GM12865 (cell line): ENCODE measurements at regions not wholly inside any gene's neighbourhood (a gene's known extent, or its start where the extent isn't known, plus 50 kb on each side); places are given as distances from the start of the nearest gene placed in this dataset.

Experiments used
- DNase-seq: peaks from one replicate; pipeline ENCODE4 v3.0.0; 2010; ENCODE audit warnings: low read depth
- H3K4me3 ChIP-seq: 2 replicates; pipeline ENCODE4 v1.5.1; 2011; ENCODE audit warnings: mild to moderate bottlenecking, low read depth, low read length, control low read depth
- CTCF ChIP-seq: IDR thresholded peaks from 2 replicates; pipeline ENCODE4 v1.5.1; 2011; ENCODE audit warnings: low read length, control low read depth, low read depth, inconsistent platforms; ENCODE audit not compliant: insufficient read depth; ENCODE audit errors: missing control alignments

GRCh38 chr2:51410331-51410730, 378.4 kb upstream of the NRXN1 start:
- TF ChIP-seq CTCF, result no peak
- H3K4me3 ChIP-seq, result no peak overlapping the region
- no peak for DNase-seq

- no peak for DNase-seq
- TF ChIP-seq CTCF, result no peak
- no peak overlapping the region for H3K4me3 ChIP-seq
These were observed 378.0 kb upstream of the NRXN1 start for GRCh38 chr2:51409920-51410319.

- no peak for TF ChIP-seq CTCF
- no peak for DNase-seq
- H3K4me3 ChIP-seq, result no peak overlapping the region
These were observed 372.3 kb upstream of the NRXN1 start for GRCh38 chr2:51404226-51404625.

- TF ChIP-seq CTCF, result no peak
- DNase-seq, result no peak
- H3K4me3 ChIP-seq, result no peak overlapping the region
These were observed 369.6 kb upstream of the NRXN1 start for GRCh38 chr2:51401546-51401945.

- no peak for TF ChIP-seq CTCF
- H3K4me3 ChIP-seq, result no peak overlapping the region
- no peak for DNase-seq
These were observed 355.3 kb upstream of the NRXN1 start for GRCh38 chr2:51387235-51387634.

DNA sequence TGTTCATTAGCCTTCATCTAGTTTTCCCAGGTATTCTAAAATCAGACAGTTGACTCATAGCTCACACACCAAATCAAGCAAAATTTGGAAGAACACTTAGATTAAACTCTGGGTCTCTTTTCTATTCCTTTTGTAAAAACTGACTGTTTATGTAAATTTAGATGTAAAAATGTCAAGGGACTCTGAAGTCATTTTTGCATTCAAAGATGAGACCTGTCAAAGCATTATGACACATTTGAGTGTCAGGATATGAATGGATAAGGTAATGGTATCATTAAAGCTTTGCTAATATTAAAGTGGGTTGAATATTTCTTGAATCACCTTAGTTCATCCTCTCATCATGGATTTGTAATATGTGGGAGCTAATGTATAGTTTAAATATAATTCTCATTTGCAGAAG, 348.1 kb upstream of the NRXN1 start:
- DNase-seq, result no peak
- no peak for TF ChIP-seq CTCF
- H3K4me3 ChIP-seq, result no peak overlapping the region

- no peak for TF ChIP-seq CTCF
- no peak overlapping the region for H3K4me3 ChIP-seq
- no peak for DNase-seq
These were observed 336.3 kb upstream of the NRXN1 start for GRCh38 chr2:51368250-51368649.
